Activated CD4-positive, alpha-beta T cell treated with anti-CD3 and anti-CD28 coated beads, Interleukin-2, amount 50 U/mL, for 1 hour (primary cell): ENCODE measurements at regions not wholly inside any gene's neighbourhood (a gene's known extent, or its start where the extent isn't known, plus 50 kb on each side); places are given as distances from the start of the nearest gene placed in this dataset.
"Not testable (repeated sequence)": the region's sequence is repeated elsewhere in the genome, so short reads cannot be mapped to it uniquely, and the experiment has no call there.

ENCODE experiments used
- DNase-seq: peaks from one replicate; pipeline ENCODE4 v3.0.0-alpha.2; 2020

GRCh38 chr4:128688033-128688721 is 121.3 kb upstream of the JADE1 start:
- DNase-seq = no peak

GRCh38 chr4:128686810-128687209 is 122.7 kb upstream of the JADE1 start:
- no peak for DNase-seq

- DNase-seq = no peak
Measured at GRCh38 chr4:128686032-128686465, 123.5 kb upstream of the JADE1 start.

GRCh38 chr4:128684016-128684415 is 125.5 kb upstream of the JADE1 start:
- DNase-seq = no peak

- no peak for DNase-seq
Measured at GRCh38 chr4:128682942-128683666, 126.4 kb upstream of the JADE1 start.

GRCh38 chr4:128676095-128676494 is 133.4 kb upstream of the JADE1 start:
- DNase-seq = no peak

- no peak for DNase-seq
Measured at GRCh38 chr4:128675083-128675482, 134.4 kb upstream of the JADE1 start.

- not testable (repeated sequence) for DNase-seq
Measured at GRCh38 chr4:128673159-128673558, 136.3 kb upstream of the JADE1 start.

GRCh38 chr4:128672596-128672995 is 136.9 kb upstream of the JADE1 start:
- not testable (repeated sequence) for DNase-seq

- DNase-seq = no peak
Measured at GRCh38 chr4:128670513-128670912, 139.0 kb upstream of the JADE1 start.

GRCh38 chr4:128668566-128668965 is 140.9 kb upstream of the JADE1 start:
- DNase-seq = no peak

GRCh38 chr4:128665514-128665913 is 144.0 kb upstream of the JADE1 start:
- DNase-seq = no peak

- no peak for DNase-seq
Measured at GRCh38 chr4:128663325-128663724, 146.2 kb upstream of the JADE1 start.

GRCh38 chr4:128661479-128661878 is 148.0 kb upstream of the JADE1 start:
- no peak for DNase-seq

- DNase-seq = no peak
Measured at GRCh38 chr4:128660361-128661215, 148.9 kb upstream of the JADE1 start.

- DNase-seq = no peak
Measured at GRCh38 chr4:128658214-128658631, 151.3 kb upstream of the JADE1 start.

GRCh38 chr4:128657638-128658037 is 151.9 kb upstream of the JADE1 start:
- DNase-seq = no peak

GRCh38 chr4:128654465-128654864 is 155.0 kb upstream of the JADE1 start:
- DNase-seq = no peak

- no peak for DNase-seq
Measured at GRCh38 chr4:128653527-128654444, 155.7 kb upstream of the JADE1 start.

- no peak for DNase-seq
Measured at GRCh38 chr4:128649575-128650205, 159.8 kb upstream of the JADE1 start.

- no peak for DNase-seq
Measured at GRCh38 chr4:128649161-128649560, 160.3 kb upstream of the JADE1 start.

GRCh38 chr4:128648021-128648420 is 161.5 kb upstream of the JADE1 start:
- no peak for DNase-seq
